GM19468 (cell line): ENCODE measurements at regions not wholly inside any gene's neighbourhood (a gene's known extent, or its start where the extent isn't known, plus 50 kb on each side); places are given as distances from the start of the nearest gene placed in this dataset.
"Not testable (repeated sequence)": the region's sequence is repeated elsewhere in the genome, so short reads cannot be mapped to it uniquely, and the experiment has no call there.

Experiments
- ATAC-seq: cut with Tn5 transposase; IDR thresholded peaks from one replicate; pipeline ENCODE4 v1.9.1; 2021; ENCODE audit warnings: mild to moderate bottlenecking, moderate library complexity, moderate number of reproducible peaks; ENCODE audit not compliant: unreplicated experiment; ENCODE audit errors: extremely low read depth

DNA sequence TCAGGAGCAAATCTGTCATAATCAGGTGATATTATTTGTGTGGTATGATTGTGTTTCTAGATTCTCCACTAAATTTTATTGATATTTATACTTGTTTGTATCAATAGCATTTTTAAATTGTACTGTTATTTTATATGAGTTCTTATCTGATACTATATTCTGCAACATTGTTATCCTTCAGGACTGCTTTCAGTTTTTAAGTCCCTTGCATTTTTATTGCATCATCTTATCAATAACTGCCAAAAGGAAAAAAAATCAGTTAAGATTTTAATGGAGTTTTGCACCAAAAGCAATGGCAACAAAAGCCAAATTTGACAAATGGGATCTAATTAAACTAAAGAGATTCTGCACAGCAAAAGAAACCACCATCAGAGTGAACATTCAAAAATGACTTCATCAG is 741.3 kb upstream of the CTNND2 start:
- no peak for ATAC-seq

DNA sequence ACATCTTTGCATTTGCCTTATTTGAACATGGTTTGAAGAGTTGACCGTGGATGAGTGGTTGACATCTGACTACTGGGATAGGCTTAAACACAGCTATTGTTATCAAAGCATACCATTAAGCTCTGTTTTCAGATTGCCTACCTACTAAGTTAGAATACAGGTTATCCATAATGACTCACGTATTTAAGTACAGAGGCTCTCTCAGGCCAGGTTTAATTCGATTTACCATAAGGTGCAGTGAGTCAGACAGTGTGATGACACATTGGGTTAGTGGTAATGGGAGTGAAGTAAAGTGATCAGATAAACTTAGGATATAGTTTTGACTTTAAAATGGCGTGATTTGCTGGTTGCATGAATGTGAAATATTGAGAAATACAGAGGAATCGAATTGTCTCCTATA is 732.0 kb upstream of the CTNND2 start:
- ATAC-seq, result no peak

DNA sequence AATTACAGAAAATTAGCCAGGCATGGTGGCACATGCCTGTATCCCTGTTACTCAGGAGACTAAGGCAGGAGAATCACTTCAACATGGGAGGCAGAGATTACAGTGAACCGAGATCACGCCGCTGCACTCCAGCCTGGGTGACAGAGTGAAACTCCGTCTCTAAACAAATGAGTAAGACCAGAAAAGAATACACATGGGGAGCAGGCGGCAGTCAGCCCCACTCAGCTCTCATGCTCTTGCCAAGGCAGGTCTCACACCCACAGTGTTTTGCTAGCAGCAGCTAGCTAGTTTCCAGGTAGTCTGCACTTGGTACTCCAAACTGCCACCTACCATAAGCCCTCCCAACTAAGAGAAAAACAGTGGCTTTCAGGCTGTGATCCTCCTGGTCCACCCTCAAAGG is 722.3 kb upstream of the CTNND2 start:
- no peak for ATAC-seq

DNA sequence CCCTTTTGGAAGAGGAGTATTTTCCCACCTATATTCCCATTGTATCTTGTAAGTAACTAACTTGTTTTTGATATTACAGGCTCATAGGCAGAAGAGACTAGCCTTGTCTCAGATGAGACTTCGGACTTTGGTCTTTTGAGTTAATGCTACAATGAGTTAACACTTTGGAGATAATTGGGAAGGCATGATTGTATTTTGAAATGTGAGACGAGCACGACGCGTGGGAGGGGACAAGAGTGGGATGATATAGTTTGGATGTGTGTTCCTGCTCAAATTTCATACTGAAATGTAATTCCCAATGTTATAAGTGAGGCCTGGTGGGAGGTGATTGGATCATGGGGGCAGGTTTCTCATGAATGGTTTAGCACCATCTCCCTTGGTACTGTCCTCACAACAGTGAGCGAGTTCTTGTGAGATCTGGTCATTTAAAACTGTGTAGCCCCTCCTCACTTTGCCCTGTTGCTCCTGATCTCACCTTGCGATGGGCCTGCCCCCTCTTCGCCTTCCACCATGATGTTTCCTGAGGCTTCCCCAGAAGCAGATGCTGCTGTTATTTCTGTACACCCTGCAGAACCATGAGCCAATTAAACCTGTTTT is 721.5 kb upstream of the CTNND2 start:
- no peak for ATAC-seq

DNA sequence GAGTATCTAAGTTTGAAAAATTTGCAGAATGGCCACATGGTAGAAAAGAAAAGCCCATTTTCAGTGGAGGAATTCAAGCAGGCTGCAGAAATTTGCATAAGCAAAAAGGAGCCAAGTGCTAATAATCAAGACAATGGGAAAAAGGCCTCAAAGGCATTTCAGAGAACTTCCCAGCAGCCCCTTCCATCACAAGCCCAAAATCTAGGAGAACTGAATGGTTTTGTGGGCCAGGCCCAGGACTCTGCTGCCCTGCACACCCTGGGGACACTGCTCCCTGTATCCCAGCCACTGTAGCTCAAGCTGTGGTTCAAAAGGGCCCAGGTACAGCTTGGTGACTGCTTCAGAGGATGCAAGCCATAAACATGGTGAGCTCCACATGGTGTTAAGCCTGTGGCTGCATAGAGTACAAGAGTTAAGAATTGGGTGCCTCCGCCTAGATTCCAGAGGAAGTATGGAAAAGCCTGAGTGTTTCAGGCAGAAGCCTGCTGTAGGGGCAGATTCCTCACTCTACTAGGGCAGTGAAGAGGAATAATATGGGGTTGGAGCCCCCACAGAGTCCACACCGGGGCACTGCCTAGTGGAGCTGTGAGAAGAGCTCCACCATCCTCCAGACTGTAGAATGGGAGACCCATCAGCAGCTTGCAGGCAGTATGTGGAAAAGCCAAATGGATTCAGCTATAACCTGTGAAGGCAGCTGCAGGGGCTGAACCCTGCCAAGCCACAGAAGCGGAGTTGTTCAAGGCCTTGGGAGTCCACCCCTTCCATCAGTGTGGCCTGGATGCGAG is 720.7 kb upstream of the CTNND2 start:
- no peak for ATAC-seq

DNA sequence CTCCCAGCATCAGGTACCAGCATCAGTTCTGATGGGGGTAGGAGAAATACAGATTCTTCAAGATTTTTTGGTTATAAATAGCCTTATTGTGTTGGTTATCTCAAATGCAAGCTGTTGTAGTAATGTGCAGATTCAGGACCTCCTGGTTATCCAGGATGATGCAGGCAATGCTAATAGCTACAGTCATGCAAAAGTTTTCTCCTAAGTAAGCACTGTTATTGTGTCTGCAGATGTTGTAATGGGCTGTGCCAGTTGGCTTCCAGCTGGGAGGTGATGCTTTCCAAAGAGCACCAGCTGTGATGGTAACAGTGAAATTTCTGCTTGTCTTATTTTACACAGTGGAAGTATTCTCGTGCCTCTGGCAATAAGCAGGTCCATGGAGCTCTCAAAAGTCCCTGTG is 719.2 kb upstream of the CTNND2 start:
- no peak for ATAC-seq

DNA sequence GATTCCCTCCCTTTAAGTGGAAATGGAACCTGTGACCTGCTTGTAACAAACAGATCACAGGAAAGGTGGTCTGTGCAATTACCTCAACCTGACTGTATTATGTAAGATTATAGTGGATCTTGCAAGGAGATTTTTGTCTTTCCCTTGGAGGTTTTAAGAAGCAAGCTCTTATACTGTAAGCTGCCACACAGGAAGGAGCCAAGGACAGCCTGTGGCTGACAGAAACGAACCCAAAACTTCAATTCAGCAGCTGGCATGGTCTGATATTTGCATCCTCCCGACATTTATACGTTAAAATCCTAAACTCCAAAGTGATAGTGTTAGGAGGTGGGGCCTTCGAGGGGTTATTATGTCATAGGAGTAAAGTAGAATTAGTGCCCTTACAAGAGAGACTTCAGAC is 711.8 kb upstream of the CTNND2 start:
- no peak for ATAC-seq

DNA sequence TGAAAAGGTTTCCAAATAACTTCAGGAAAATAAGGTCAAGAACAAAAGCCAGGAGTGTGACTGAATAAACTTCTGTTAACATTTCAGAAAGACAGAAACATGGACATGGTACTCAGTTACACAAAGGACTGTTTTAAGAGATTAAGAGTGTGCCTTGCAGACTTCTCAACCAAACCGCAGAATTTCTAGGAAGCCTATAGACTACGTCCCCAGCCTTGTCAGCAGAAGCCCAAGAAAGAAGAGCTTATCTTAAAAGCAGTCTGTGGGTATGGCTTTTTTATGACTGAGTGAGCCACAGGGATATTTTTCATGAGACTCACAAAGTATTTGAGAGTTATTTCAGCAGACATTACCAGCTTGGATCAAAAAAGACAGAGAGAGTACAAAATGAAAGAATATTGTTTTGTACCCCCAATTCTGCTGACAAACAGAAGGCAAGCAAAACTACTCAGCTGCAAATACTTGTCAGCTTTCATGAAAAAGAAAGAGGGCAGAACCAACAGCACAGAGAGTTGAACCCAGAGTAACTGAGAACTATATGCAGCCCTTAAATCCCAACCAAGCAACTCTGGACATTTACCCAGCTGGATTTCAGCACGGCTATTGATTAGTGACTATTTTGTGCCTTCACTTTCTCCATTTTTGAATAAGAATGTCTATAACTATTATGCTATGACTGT is 711.0 kb upstream of the CTNND2 start:
- no peak for ATAC-seq

DNA sequence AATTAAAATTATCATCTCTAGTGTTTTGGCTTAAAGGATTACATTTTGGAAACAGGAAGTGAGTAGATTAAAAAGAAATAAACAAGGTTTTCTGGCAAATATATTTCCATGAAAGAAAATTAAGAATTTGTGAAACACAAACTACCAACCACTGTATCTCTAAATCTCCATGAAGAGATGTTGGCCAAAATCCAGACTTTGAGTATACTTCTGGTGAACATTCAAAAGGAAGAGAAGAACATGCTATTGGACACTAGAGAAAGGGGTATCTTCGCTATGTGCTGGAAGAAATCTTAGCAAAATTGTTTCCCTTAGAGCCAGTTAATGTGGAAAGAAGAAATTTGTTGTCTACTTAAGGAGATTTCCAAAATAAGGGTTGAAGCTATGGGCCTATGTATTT is 710.4 kb upstream of the CTNND2 start:
- ATAC-seq, result no peak

DNA sequence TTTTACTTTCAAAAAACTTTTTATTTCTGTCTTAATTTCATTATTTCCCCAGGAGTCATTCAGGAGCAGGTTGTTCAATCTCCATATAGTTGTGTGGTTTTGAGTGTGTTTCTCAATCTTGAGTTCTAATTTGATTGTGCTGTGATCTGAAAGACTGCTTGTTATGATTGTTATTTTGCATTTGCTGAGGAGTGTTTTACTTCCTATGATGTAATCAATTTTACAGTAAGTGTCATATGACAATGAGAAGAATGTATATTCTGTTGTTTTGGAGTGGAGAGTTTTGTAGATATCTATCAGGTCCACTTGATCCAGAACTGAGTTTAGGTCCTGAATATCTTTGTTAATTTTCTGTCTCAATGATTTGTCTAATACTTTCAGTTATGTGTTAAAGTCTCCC is 706.9 kb upstream of the CTNND2 start:
- ATAC-seq, result no peak

DNA sequence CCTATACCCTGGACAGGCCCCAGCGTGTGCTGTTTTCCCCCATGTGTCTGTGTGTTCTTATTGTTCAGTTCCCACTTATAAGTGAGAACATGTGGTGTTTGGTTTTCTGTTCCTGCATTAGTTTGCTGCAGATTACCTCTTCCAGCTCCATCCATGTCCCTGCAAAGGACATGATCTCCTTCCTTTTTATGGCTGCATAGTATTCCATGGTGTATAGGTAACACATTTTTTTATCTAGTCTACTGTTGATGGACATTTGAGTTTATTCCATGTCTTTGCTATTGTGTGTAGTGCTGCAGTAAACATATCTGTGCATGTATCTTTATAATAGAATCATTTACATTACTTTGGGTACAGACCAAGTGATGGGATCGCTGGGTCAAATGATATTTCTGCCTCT is 703.6 kb upstream of the CTNND2 start:
- not testable (repeated sequence) for ATAC-seq

DNA sequence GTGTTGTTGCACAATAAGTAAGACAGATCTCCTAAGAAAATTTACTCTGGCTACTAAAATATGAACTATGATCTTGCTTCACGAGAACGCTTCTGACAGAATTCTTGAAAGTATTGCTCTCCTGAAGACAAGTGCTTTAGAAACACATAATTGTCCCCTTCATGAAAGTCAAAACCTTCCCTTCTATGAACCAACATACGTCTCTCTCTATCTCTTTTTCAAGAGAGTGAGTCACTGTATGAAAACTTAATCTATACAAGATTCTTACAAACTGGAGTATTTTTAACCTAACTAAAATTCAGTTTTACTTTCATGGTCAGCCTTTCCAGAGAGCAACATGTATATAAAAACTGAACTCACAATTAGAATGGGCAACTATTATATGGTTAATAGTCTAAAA is 688.0 kb upstream of the CTNND2 start:
- ATAC-seq, result no peak

DNA sequence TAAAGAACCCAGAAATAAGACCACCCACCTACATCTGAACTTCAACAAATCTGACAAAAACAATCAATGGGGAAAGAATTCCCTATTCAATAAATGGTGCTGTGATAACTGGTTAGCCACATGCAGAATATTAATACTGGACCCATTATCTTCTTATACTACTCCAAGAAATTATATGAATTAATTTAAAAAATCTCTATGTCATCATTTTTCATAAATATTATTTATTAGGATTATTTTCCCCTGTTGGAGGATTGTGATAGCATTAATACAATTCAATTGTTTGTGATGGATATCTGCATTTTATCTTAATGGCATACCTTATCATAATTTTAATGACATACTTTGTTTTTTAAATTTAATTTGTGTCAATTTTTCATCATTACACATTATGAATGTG is 682.2 kb upstream of the CTNND2 start:
- ATAC-seq, result no peak

DNA sequence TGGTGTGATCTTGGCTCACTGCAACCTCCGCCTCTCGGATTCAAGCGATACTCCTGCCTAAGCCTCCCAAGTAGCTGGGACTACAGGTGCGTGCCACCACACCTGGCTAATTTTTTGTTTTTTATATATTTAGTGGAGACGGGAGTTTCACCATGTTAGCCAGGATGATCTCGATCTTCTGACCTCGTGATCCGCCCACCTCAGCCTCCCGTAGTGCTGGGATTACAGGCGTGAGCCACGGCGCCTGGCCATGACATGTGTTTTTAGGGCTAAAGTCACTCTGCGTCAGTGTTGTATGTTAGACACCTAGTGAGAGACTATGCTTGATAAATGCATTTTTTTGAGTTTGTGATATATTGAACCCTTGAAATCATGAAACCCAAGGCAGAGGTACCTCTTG is 674.6 kb upstream of the CTNND2 start:
- not testable (repeated sequence) for ATAC-seq

DNA sequence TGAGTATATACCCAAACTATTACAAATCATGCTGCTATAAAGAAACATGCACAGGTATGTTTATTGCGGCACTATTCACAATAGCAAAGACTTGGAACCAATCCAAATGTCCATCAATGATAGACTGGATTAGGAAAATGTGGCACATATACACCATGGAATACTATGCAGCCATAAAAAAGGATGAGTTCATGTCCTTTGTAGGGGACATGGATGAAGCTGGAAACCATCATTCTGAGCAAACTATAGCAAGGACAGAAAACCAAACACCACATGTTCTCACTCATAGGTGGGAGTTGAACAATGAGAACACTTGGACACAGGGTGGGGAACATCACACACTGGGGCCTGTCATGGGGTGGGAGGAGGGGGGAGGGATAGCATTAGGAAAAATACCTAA is 672.7 kb upstream of the CTNND2 start:
- not testable (repeated sequence) for ATAC-seq

DNA sequence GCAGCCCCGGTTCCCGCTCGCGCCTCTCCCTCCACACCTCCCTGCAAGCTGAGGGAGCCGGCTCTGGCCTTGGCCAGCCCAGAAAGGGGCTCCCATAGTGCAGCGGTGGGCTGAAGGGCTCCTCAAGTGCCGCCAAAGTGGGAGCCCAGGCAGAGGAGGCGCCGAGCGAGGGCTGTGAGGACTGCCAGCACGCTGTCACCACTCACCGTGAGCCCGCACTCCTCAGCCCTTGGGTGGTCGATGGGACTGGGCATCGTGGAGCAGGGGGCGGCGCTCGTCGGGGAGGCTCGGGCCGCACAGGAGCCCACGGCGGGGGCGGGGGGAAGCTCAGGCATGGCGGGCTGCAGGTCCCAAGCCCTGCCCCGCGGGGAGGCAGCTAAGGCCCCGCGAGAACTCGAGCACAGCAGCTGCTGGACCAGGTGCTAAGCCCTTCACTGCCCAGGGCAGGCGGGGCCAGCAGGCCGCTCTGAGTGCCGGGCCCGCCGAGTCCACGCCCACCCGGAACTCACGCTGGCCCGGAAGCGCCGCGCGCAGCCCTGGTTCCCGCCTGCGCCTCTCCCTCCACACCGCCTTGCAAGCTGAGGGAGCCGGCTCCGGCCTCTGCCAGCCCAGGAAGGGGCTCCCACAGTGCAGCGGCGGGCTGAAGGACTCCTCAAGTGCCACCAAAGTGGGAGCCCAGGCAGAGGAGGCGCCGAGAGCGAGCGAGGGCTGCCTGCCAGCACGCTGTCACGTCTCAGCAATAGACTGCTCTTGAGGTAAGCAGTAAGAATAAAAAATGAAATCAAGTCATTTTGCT is 670.2 kb upstream of the CTNND2 start:
- not testable (repeated sequence) for ATAC-seq

DNA sequence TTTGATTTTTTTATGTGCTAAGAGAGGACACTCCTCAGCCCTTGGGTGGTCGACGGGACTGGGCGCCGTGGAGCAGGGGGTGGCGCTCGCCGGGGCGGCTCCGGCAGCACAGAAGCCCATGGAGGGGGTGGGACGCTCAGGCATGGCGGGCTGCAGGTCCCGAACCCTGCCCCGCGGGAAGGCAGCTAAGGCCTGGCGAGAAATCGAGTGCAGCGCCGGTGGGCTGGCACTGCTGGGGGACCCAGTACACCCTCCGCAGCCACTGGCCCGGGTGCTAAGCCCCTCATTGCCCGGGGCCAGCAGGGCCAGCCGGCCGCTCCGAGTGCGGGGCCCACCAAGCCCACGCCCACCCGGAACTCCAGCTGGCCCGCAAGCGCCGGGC is 669.7 kb upstream of the CTNND2 start:
- ATAC-seq, result not testable (repeated sequence)

DNA sequence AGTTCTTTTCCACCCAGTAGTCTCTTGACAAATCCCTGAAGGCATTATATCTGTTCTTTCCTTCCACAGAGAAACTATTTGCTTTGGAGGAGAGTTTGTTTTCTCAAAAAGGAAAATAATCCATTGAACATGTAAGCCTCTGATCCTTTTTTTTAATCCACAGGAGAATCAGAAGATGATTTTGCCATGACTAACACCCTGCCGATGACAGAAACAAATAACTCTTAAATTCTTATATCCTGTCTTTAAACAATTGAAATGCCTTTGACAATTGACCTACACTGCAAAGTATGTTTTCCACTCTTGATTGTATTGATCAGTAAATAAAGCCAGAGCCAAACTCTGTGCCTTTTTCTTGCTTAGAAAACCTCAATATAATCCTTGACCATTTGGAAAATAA is 666.4 kb upstream of the CTNND2 start:
- ATAC-seq, result no peak

DNA sequence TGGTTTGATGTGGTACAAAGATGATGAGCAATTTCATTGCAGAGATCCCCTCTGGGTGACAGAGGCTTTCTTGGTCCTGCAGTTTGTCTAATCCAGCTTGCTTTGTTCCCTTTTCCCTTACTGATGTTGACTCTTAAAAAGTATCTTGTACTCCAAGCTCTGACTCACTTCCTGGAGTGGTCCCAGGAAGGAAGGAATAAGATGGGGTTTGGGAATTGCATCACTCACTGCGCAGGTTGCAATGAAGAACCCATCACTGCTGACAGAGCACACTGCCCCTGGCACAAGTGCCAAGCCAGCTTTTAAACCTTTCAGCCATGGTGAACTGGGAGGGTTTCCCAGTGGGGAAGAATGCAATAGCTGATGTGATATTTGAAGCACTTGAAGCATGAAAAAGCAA is 662.2 kb upstream of the CTNND2 start:
- no peak for ATAC-seq

DNA sequence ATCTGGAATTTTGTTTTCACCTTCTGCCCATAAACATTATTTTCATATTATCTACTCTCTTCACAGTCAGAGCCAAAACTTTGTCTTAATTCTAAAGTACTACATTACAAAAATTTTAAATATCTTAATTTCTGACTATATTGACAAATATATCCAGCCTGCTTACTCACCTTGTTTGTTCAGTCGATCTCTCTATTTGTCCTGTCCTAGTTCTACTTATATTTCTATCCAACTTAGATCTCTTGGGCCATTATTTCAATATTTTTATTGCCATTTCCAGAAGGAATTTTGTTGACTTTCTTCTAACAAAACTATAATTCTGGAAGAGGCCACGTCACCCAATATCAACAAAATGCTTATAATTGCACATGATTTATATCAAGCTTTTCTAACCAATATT is 652.8 kb upstream of the CTNND2 start:
- no peak for ATAC-seq

DNA sequence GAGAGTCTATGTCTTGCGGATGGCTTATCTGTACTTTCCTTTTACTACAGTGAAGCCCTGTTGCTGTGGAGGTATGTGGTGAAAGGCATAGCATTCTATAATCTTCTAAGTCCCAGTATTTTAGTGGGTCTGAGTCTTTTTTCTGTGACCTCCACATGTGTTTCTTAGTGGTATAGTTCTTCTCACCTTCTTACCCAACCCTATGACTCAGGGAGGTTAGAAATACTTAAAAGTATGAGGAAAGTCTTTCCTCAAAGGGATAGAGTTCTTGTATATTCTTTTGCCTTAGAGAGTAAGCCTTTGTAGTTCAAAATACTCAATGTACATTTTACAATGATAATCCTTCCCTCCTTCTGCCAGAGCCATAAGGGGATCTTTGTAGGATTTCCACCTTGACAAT is 621.9 kb upstream of the CTNND2 start:
- ATAC-seq, result no peak
